Neural cell (in vitro differentiated cells): ENCODE measurements at regions not wholly inside any gene's neighbourhood (a gene's known extent, or its start where the extent isn't known, plus 50 kb on each side); places are given as distances from the start of the nearest gene placed in this dataset.

ENCODE experiments used
- H2AFZ ChIP-seq: fragments of 200-600, 300-800 bp; sonication (generic), shearing (Covaris generic); 2 replicates; pipeline ENCODE4 v1.6.0; 2014; ENCODE audit warnings: low read depth, mild to moderate bottlenecking, antibody characterized with exemption, low read length, moderate library complexity
- H3F3A ChIP-seq: fragments of 200-600 bp; shearing (Covaris generic); 2 replicates; pipeline ENCODE4 v1.6.1; 2016; ENCODE audit warnings: mild to moderate bottlenecking, moderate library complexity, mixed read lengths, antibody characterized with exemption, low read length; ENCODE audit not compliant: insufficient read depth, poor library complexity, severe bottlenecking
- H3K27ac ChIP-seq: fragments of 200-600, 300-800 bp; sonication (generic), shearing (Covaris generic); 2 replicates; pipeline ENCODE4 v1.5.1; 2014; ENCODE audit warnings: mild to moderate bottlenecking, low read length, moderate library complexity
- H3K27me3 ChIP-seq: fragments of 300-800, 200-600 bp; sonication (generic), shearing (Covaris generic); 2 replicates; pipeline ENCODE4 v1.6.0; 2014; ENCODE audit warnings: mild to moderate bottlenecking, low read depth, low read length, moderate library complexity; ENCODE audit not compliant: insufficient read depth
- H3K36me3 ChIP-seq: fragments of 300-800, 200-600 bp; sonication (generic), shearing (Covaris generic); 2 replicates; pipeline ENCODE4 v1.5.1; 2014; ENCODE audit warnings: mild to moderate bottlenecking, antibody characterized with exemption, low read length, moderate library complexity; ENCODE audit not compliant: insufficient read depth
- H3K4me2 ChIP-seq: fragments of 300-800, 200-600 bp; sonication (generic), shearing (Covaris generic); 2 replicates; pipeline ENCODE4 v1.6.0; 2014; ENCODE audit warnings: mild to moderate bottlenecking, low read length
- H3K4me3 ChIP-seq: fragments of 300-800, 200-600 bp; sonication (generic), shearing (Covaris generic); 2 replicates; pipeline ENCODE4 v1.5.1; 2014; ENCODE audit warnings: mild to moderate bottlenecking, low read length, moderate library complexity
- H3K79me2 ChIP-seq: fragments of 200-600 bp; shearing (Covaris generic); replicated peaks from 2 replicates; pipeline ENCODE4 v1.6.0; 2014; ENCODE audit warnings: mild to moderate bottlenecking, low read length, moderate library complexity; ENCODE audit not compliant: insufficient read depth
- H3K9ac ChIP-seq: fragments of 300-800, 200-600 bp; sonication (generic), shearing (Covaris generic); 2 replicates; pipeline ENCODE4 v1.6.1; 2016; ENCODE audit warnings: mild to moderate bottlenecking, low read length, mixed read lengths
- H3K9me2 ChIP-seq: fragments of 200-600 bp; shearing (Covaris generic); 2 replicates; pipeline ENCODE4 v1.6.1; 2016; ENCODE audit warnings: mild to moderate bottlenecking, low read length, mixed read lengths; ENCODE audit not compliant: insufficient read depth
- H3K9me3 ChIP-seq: fragments of 200-600, 300-800 bp; sonication (generic), shearing (Covaris generic); 2 replicates; pipeline ENCODE4 v1.6.1; 2016; ENCODE audit warnings: mild to moderate bottlenecking, mixed run types, low read length, moderate library complexity, mixed read lengths
- H4K20me1 ChIP-seq: fragments of 200-600 bp; shearing (Covaris generic); 2 replicates; pipeline ENCODE4 v1.6.1; 2016; ENCODE audit warnings: mild to moderate bottlenecking, mixed run types; ENCODE audit not compliant: insufficient read depth
- EP300 ChIP-seq: fragments of 450-650 bp; conservative IDR thresholded peaks from 2 replicates; pipeline ENCODE4 v1.6.1; 2014; ENCODE audit warnings: antibody characterized with exemption, mild to moderate bottlenecking, moderate library complexity; ENCODE audit not compliant: poor library complexity, severe bottlenecking
- EZH2 ChIP-seq: fragments of 200-600, 300-800 bp; shearing (Covaris generic), sonication (generic); IDR thresholded peaks from 2 replicates; pipeline ENCODE4 v1.6.1; 2014; ENCODE audit warnings: antibody characterized with exemption, low read length, borderline replicate concordance, mild to moderate bottlenecking; ENCODE audit not compliant: insufficient read depth, poor library complexity, severe bottlenecking
- MXI1 ChIP-seq: fragments of 450-650 bp; conservative IDR thresholded peaks from 2 replicates; pipeline ENCODE4 v1.6.1; 2014; ENCODE audit warnings: antibody characterized with exemption, mild to moderate bottlenecking; ENCODE audit not compliant: poor library complexity, severe bottlenecking
- POLR2AphosphoS5 ChIP-seq: IDR thresholded peaks from 2 replicates; pipeline ENCODE4 v1.6.1; 2012
- RAD21 ChIP-seq: fragments of 450-650 bp; conservative IDR thresholded peaks from 2 replicates; pipeline ENCODE4 v1.6.1; 2014; ENCODE audit warnings: antibody characterized with exemption, mild to moderate bottlenecking, moderate library complexity
- SMC3 ChIP-seq: fragments of 450-650 bp; conservative IDR thresholded peaks from 2 replicates; pipeline ENCODE4 v1.6.1; 2014; ENCODE audit warnings: antibody characterized with exemption, mild to moderate bottlenecking, moderate library complexity; ENCODE audit not compliant: poor library complexity
- TAF1 ChIP-seq: IDR thresholded peaks from 2 replicates; pipeline ENCODE4 v1.6.1; 2012; ENCODE audit warnings: low read depth
- TF ChIP-seq, protein P1 (sequence below): fragments of 450-650 bp; IDR thresholded peaks from 2 replicates; pipeline ENCODE4 v1.5.1; 2014; ENCODE audit warnings: antibody characterized with exemption, mild to moderate bottlenecking, moderate library complexity; ENCODE audit not compliant: poor library complexity, severe bottlenecking
- TF ChIP-seq, protein P2 (sequence below): IDR thresholded peaks from 2 replicates; pipeline ENCODE4 v1.6.1; 2012; ENCODE audit warnings: borderline replicate concordance

DNA sequence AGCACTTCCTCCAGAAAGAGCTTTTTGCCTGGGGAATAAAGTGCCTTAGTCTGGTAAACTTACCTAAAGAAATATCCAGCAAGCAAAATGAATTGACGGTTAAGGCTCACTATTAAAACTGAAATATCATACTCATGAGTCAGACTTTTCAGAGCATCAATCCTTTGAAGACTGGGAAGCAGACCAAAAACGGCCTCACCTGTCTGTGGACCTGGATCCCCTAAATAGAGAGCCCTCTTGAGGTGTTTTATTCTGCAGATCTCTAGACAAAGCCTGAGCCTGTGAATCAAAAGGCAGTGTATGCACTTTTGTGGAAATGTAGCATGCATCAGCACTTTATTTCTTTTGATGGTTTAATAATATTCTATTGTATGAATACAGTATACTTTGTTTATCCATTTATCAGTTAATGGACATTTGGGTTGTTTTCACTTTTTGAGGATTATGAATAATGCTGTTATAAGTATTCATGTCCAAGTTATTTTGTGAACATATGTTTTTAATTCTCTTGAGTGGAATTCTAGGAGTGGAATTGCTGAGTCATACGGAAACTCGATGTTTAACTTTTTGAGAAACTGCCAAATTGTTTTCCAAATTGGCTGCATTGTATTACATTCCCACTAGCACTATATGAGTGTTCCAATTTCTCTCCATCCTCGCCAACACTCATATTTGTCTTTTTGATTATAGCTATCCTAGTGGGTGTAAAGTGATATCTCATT, 449.0 kb upstream of the IGFBP3 start:
- no peaks in the 10 kb centered on the region for H3K9me3 ChIP-seq
- TF ChIP-seq SMC3: no peak
- TF ChIP-seq POLR2AphosphoS5: no peak
- no peak for TF ChIP-seq RAD21
- no peak for TF ChIP-seq MXI1
- no peak for TF ChIP-seq EP300
- no peak for TF ChIP-seq TAF1
- no peak for TF ChIP-seq EZH2
- TF ChIP-seq, protein P1, sequence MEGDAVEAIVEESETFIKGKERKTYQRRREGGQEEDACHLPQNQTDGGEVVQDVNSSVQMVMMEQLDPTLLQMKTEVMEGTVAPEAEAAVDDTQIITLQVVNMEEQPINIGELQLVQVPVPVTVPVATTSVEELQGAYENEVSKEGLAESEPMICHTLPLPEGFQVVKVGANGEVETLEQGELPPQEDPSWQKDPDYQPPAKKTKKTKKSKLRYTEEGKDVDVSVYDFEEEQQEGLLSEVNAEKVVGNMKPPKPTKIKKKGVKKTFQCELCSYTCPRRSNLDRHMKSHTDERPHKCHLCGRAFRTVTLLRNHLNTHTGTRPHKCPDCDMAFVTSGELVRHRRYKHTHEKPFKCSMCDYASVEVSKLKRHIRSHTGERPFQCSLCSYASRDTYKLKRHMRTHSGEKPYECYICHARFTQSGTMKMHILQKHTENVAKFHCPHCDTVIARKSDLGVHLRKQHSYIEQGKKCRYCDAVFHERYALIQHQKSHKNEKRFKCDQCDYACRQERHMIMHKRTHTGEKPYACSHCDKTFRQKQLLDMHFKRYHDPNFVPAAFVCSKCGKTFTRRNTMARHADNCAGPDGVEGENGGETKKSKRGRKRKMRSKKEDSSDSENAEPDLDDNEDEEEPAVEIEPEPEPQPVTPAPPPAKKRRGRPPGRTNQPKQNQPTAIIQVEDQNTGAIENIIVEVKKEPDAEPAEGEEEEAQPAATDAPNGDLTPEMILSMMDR: no peak
- TF ChIP-seq, protein P2, sequence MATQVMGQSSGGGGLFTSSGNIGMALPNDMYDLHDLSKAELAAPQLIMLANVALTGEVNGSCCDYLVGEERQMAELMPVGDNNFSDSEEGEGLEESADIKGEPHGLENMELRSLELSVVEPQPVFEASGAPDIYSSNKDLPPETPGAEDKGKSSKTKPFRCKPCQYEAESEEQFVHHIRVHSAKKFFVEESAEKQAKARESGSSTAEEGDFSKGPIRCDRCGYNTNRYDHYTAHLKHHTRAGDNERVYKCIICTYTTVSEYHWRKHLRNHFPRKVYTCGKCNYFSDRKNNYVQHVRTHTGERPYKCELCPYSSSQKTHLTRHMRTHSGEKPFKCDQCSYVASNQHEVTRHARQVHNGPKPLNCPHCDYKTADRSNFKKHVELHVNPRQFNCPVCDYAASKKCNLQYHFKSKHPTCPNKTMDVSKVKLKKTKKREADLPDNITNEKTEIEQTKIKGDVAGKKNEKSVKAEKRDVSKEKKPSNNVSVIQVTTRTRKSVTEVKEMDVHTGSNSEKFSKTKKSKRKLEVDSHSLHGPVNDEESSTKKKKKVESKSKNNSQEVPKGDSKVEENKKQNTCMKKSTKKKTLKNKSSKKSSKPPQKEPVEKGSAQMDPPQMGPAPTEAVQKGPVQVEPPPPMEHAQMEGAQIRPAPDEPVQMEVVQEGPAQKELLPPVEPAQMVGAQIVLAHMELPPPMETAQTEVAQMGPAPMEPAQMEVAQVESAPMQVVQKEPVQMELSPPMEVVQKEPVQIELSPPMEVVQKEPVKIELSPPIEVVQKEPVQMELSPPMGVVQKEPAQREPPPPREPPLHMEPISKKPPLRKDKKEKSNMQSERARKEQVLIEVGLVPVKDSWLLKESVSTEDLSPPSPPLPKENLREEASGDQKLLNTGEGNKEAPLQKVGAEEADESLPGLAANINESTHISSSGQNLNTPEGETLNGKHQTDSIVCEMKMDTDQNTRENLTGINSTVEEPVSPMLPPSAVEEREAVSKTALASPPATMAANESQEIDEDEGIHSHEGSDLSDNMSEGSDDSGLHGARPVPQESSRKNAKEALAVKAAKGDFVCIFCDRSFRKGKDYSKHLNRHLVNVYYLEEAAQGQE: no peak
- no peaks in the 10 kb centered on the region for H3F3A ChIP-seq
- no peak overlapping the region for H2AFZ ChIP-seq
- no peak overlapping the region for H3K4me2 ChIP-seq
- no peak overlapping the region for H3K4me3 ChIP-seq
- H3K9ac ChIP-seq: no peak overlapping the region
- H3K79me2 ChIP-seq: no peaks in the 10 kb centered on the region
- no peak overlapping the region for H3K27ac ChIP-seq
- H3K9me2 ChIP-seq: no peaks in the 10 kb centered on the region
- no peaks in the 10 kb centered on the region for H4K20me1 ChIP-seq
- no peaks in the 10 kb centered on the region for H3K36me3 ChIP-seq
- no peaks in the 10 kb centered on the region for H3K27me3 ChIP-seq

DNA sequence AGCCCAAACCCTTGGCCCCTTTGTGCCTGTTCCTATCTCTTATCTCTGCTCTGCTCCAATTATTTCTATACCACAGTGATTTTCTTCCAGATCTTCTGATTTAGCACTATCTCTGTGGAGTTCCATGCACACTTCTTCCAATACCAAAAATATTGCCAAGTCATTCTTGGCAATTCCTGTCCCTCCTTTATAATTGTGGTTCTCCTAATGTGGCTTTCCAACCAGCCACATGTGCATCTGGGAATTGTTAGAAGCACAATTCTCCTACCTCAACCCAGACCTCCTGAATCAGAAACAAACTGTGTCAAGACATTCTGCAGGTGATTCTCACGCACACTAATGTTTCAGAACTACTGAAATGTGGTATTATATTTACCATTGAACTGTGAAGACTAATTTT, 447.8 kb upstream of the IGFBP3 start:
- Histone ChIP-seq H3K9me2 (no peaks in the 10 kb centered on the region), H3K4me3 (no peak overlapping the region), H3K9me3 (no peaks in the 10 kb centered on the region), H2AFZ (no peak overlapping the region), H3K27me3 (no peaks in the 10 kb centered on the region), H3K36me3 (no peaks in the 10 kb centered on the region), H3K9ac (no peak overlapping the region), H3F3A (no peaks in the 10 kb centered on the region), H4K20me1 (no peaks in the 10 kb centered on the region), H3K27ac (no peak overlapping the region), H3K4me2 (no peak overlapping the region), H3K79me2 (no peaks in the 10 kb centered on the region)
- TF ChIP-seq, protein P1: no peak
- TF ChIP-seq EP300: no peak
- TF ChIP-seq RAD21: no peak
- TF ChIP-seq TAF1: no peak
- TF ChIP-seq MXI1: no peak
- TF ChIP-seq EZH2: no peak
- TF ChIP-seq, protein P2: no peak
- TF ChIP-seq SMC3: no peak
- no peak for TF ChIP-seq POLR2AphosphoS5
